ENCODE measurements at regions not wholly inside any gene's neighbourhood (a gene's known extent, or its start where the extent isn't known, plus 50 kb on each side); places are given as distances from the start of the nearest gene placed in this dataset.

DNA sequence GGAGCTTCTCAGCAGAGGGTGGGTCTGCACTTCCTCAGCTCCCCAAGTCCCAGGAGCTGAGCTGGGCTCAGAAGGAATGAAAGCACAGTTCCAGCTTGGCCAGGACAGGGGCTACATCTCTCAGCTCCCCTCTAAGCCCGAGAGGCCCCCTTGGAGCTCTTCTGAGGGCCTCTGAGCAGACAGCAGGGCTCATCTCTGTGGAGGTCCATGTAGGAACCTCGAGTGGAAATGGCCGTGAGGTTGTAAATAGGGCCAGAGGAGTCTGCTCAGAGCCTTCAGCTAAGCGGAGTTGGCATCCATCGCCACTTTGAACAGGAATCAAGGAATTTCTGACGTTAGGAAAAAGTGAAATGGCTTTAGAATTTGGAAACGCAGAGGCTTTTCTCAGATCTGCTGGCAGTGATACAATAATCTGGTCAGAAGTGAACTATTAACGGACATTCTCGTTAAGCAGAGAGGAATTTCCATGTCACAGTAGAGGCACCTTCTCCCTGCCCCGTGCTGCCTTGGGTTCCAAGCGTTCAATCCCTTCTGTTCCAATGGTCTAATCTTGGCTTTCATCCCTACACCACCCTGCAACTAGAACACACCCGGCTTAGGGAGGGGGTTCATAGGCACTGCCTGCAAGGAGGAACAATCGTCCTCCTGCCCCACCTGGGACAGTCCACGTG, 213.9 kb downstream of the NDUFA10 start:
- Histone ChIP-seq H3K4me3 (ENCODE audit: low read length) (no peak overlapping the region), H3K27me3 (ENCODE audit: control insufficient read depth, insufficient read depth, low read length) (no peaks in the 10 kb centered on the region), H3K9me3 (ENCODE audit: control insufficient read depth, insufficient read depth, low read length) (no peaks in the 10 kb centered on the region), H3K36me3 (ENCODE audit: control insufficient read depth, insufficient read depth, low read length) (no peaks in the 10 kb centered on the region), H3K27ac (ENCODE audit: low read length) (no peak overlapping the region), H3K4me1 (ENCODE audit: control insufficient read depth, insufficient read depth, low read length) (no peaks in the 10 kb centered on the region; the same call in 1 of the 2 replicates)
- WGBS (ENCODE audit: insufficient coverage, insufficient read length): no CpG with 5 or more reads among the region's 14 CpGs
- DNase-seq (ENCODE audit: low read depth, low spot score): no peak

DNA sequence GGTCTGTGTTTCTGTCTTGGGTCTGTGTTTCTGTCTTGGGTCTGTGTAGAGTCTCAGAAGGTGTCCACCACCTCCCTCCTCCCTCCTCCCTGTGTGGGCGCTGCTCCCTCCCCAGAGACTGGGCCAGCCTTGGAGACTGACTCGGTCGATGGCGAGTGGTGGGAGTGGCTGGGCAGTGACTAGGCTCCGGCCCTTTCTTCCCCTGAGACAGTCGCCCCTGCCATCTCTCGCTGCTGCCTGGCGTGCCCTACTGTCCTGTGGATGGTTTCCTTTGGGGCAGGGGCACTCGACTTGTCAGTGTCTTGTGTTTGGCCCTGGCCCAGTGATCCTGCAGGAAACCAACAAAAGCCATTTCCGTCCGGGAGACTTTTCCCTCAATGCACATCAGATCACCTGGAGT, 215.8 kb downstream of the NDUFA10 start:
- Histone ChIP-seq H3K9me3 (ENCODE audit: control insufficient read depth, insufficient read depth, low read length) (no peaks in the 10 kb centered on the region), H3K4me3 (ENCODE audit: low read length) (no peak overlapping the region), H3K36me3 (ENCODE audit: control insufficient read depth, insufficient read depth, low read length) (no peaks in the 10 kb centered on the region), H3K27me3 (ENCODE audit: control insufficient read depth, insufficient read depth, low read length) (no peaks in the 10 kb centered on the region), H3K27ac (ENCODE audit: low read length) (no peak overlapping the region), H3K4me1 (ENCODE audit: control insufficient read depth, insufficient read depth, low read length) (no peaks in the 10 kb centered on the region; the same call in 1 of the 2 replicates)
- no CpG with 5 or more reads among the region's 11 CpGs for WGBS (ENCODE audit: insufficient coverage, insufficient read length)
- no peak for DNase-seq (ENCODE audit: low read depth, low spot score)

DNA sequence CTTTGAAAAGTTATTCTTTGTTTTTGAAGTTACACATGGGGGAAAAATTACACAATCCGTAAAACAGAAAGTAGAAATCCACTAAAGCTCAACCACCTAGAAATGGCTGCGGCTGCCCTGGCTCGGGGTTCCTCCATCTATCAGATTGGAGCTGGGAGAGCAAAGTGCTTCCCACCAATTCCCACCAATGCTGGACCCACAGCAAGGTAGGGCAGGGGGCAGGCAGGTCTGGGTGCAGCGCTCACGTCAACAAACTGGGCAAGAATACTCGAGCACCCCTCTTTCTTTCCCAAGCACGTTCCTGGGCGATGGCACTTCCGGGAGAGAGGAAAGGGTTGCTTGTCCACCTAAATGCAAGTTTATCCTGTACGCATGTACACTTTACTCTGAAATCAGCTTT, 217.6 kb downstream of the NDUFA10 start:
- DNase-seq (ENCODE audit: low read depth, low spot score): no peak
- no peaks in the 10 kb centered on the region; the same call in 1 of the 2 replicates for H3K4me1 ChIP-seq (ENCODE audit: control insufficient read depth, insufficient read depth, low read length)
- no peaks in the 10 kb centered on the region for H3K9me3 ChIP-seq (ENCODE audit: control insufficient read depth, insufficient read depth, low read length)
- H3K27ac ChIP-seq (ENCODE audit: low read length): no peak overlapping the region
- no CpG with 5 or more reads among the region's 10 CpGs for WGBS (ENCODE audit: insufficient coverage, insufficient read length)
- H3K36me3 ChIP-seq (ENCODE audit: control insufficient read depth, insufficient read depth, low read length): no peaks in the 10 kb centered on the region
- H3K4me3 ChIP-seq (ENCODE audit: low read length): no peak overlapping the region
- H3K27me3 ChIP-seq (ENCODE audit: control insufficient read depth, insufficient read depth, low read length): no peaks in the 10 kb centered on the region

- Histone ChIP-seq H3K4me1 (ENCODE audit: control insufficient read depth, insufficient read depth, low read length) (no peaks in the 10 kb centered on the region; the same call in 1 of the 2 replicates), H3K9me3 (ENCODE audit: control insufficient read depth, insufficient read depth, low read length) (no peaks in the 10 kb centered on the region), H3K4me3 (ENCODE audit: low read length) (no peak overlapping the region), H3K27me3 (ENCODE audit: control insufficient read depth, insufficient read depth, low read length) (no peaks in the 10 kb centered on the region), H3K27ac (ENCODE audit: low read length) (no peak overlapping the region), H3K36me3 (ENCODE audit: control insufficient read depth, insufficient read depth, low read length) (no peaks in the 10 kb centered on the region)
- WGBS (ENCODE audit: insufficient coverage, insufficient read length): no CpG with 5 or more reads among the region's 19 CpGs
- DNase-seq (ENCODE audit: low read depth, low spot score): no peak
Measured at GRCh38 chr2:239806758-239807434, 218.2 kb downstream of the NDUFA10 start.

GRCh38 chr2:239806276-239806675, 218.9 kb downstream of the NDUFA10 start:
- H3K9me3 ChIP-seq (ENCODE audit: control insufficient read depth, insufficient read depth, low read length): no peaks in the 10 kb centered on the region
- no peaks in the 10 kb centered on the region for H3K27me3 ChIP-seq (ENCODE audit: control insufficient read depth, insufficient read depth, low read length)
- DNase-seq (ENCODE audit: low read depth, low spot score): no peak
- H3K36me3 ChIP-seq (ENCODE audit: control insufficient read depth, insufficient read depth, low read length): no peaks in the 10 kb centered on the region
- WGBS (ENCODE audit: insufficient coverage, insufficient read length): no CpG with 5 or more reads among the region's 7 CpGs
- H3K27ac ChIP-seq (ENCODE audit: low read length): no peak overlapping the region
- H3K4me1 ChIP-seq (ENCODE audit: control insufficient read depth, insufficient read depth, low read length): no peaks in the 10 kb centered on the region; the same call in 1 of the 2 replicates
- no peak overlapping the region for H3K4me3 ChIP-seq (ENCODE audit: low read length)

DNA sequence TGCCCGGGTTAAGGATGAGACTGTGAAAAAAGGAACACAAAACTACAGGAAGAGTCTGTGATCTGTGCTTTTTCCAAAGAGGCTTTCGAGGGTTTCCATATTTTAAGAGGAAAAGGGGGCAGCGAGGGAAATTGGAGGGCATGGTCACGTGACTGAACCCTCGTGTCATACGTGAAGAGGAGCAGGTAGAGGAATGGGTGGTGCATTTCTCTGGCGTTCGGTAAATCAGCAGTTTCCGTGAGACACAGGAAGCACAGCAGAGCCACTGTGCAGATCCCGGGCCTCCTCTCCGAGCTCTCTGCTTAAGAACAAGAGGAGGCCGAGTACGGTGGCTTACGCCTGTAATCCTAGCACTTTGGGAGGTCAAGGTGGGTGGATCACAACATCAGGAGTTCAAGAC, 219.7 kb downstream of the NDUFA10 start:
- Histone ChIP-seq H3K27me3 (ENCODE audit: control insufficient read depth, insufficient read depth, low read length) (no peaks in the 10 kb centered on the region), H3K36me3 (ENCODE audit: control insufficient read depth, insufficient read depth, low read length) (no peaks in the 10 kb centered on the region), H3K27ac (ENCODE audit: low read length) (no peak overlapping the region), H3K9me3 (ENCODE audit: control insufficient read depth, insufficient read depth, low read length) (no peaks in the 10 kb centered on the region), H3K4me3 (ENCODE audit: low read length) (no peak overlapping the region), H3K4me1 (ENCODE audit: control insufficient read depth, insufficient read depth, low read length) (no peaks in the 10 kb centered on the region; the same call in 1 of the 2 replicates)
- no peak for DNase-seq (ENCODE audit: low read depth, low spot score)
- WGBS (ENCODE audit: insufficient coverage, insufficient read length): no CpG with 5 or more reads among the region's 14 CpGs

DNA sequence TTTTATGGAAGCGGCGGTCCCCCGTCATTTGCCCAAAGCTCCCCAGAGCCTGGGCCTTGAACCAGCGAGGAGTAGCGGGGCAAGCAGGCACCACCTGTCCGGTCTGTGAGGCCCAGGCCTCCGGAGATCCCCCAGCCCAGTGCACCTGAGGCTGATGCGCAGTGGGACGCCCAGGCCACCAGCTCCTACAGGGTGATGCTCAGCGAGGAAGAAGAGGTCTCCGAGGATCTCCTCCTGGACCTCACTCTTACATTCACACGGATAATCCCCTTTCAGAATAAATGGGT, 220.2 kb downstream of the NDUFA10 start:
- Histone ChIP-seq H3K27ac (ENCODE audit: low read length) (no peak overlapping the region), H3K4me3 (ENCODE audit: low read length) (no peak overlapping the region), H3K4me1 (ENCODE audit: control insufficient read depth, insufficient read depth, low read length) (no peaks in the 10 kb centered on the region; the same call in 1 of the 2 replicates), H3K27me3 (ENCODE audit: control insufficient read depth, insufficient read depth, low read length) (no peaks in the 10 kb centered on the region), H3K9me3 (ENCODE audit: control insufficient read depth, insufficient read depth, low read length) (no peaks in the 10 kb centered on the region), H3K36me3 (ENCODE audit: control insufficient read depth, insufficient read depth, low read length) (no peaks in the 10 kb centered on the region)
- DNase-seq (ENCODE audit: low read depth, low spot score): no peak
- WGBS (ENCODE audit: insufficient coverage, insufficient read length): no CpG with 5 or more reads among the region's 12 CpGs

DNA sequence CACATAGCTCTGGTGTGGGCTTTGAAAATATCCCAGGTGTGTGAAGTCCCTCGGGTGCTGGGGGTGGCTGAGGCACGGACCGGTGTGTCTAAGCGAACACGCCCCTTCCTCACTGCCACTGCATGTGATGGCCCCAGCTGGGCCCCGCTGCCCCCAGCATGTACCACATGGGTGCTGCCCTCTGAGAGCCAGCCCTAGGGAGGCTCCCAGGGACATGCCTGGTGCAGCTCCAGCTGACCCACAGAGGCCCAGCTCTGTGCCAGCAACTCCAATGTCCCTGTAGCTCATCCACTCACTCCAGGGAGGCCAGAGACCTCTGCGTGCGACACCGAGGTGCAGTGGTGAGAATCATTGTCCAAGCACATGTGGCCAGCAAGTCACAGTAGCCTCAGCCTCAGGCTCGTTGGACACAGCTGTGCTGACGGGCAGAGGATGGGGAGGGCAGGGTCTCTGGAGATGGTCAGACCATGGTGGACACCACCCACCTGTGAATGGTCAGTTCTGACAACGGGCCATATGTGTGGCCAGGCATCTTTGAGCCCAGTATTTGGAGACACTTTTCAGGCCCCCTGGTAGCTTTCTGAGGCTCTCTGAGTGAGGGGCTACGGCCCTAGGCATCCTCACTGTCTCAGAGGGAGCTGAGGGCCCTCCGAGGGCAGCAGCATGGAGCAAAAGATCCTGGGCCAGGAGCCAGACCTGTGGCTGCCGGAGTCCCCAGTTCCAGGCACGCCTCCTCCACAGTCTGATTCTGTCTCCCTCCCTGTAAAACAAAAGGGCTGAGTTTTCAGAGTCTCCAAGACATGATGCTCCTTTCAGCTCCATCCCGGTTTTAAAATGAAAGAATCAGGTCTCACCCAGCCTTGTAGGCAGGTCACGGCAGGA, 220.7 kb downstream of the NDUFA10 start:
- whole genome bisulfite sequencing (ENCODE audit: insufficient coverage, insufficient read length): no CpG with 5 or more reads among the region's 18 CpGs
- DNase-seq (ENCODE audit: low read depth, low spot score): no peak
- no peaks in the 10 kb centered on the region for H3K9me3 ChIP-seq (ENCODE audit: control insufficient read depth, insufficient read depth, low read length)
- H3K27me3 ChIP-seq (ENCODE audit: control insufficient read depth, insufficient read depth, low read length): 0 out of 2 replicates have a peak, but pooled peaks cover 1% of the 10 kb centered on the region
- H3K4me1 ChIP-seq (ENCODE audit: control insufficient read depth, insufficient read depth, low read length): no peaks in the 10 kb centered on the region; the same call in 1 of the 2 replicates
- H3K27ac ChIP-seq (ENCODE audit: low read length): no peak overlapping the region
- no peak overlapping the region for H3K4me3 ChIP-seq (ENCODE audit: low read length)
- H3K36me3 ChIP-seq (ENCODE audit: control insufficient read depth, insufficient read depth, low read length): no peaks in the 10 kb centered on the region

- Histone ChIP-seq H3K36me3 (ENCODE audit: control insufficient read depth, insufficient read depth, low read length) (no peaks in the 10 kb centered on the region), H3K4me3 (ENCODE audit: low read length) (no peak overlapping the region), H3K27ac (ENCODE audit: low read length) (no peak overlapping the region), H3K9me3 (ENCODE audit: control insufficient read depth, insufficient read depth, low read length) (no peaks in the 10 kb centered on the region), H3K4me1 (ENCODE audit: control insufficient read depth, insufficient read depth, low read length) (no peaks in the 10 kb centered on the region), H3K27me3 (ENCODE audit: control insufficient read depth, insufficient read depth, low read length) (0 out of 2 replicates have a peak, but pooled peaks cover 1% of the 10 kb centered on the region)
- WGBS (ENCODE audit: insufficient coverage, insufficient read length): no CpG with 5 or more reads among the region's 13 CpGs
- no peak for DNase-seq (ENCODE audit: low read depth, low spot score)
Measured at GRCh38 chr2:239803766-239804115, 221.4 kb downstream of the NDUFA10 start.

- H3K27me3 ChIP-seq (ENCODE audit: control insufficient read depth, insufficient read depth, low read length): 0 out of 2 replicates have a peak, but pooled peaks cover 1% of the 10 kb centered on the region
- no peaks in the 10 kb centered on the region for H3K9me3 ChIP-seq (ENCODE audit: control insufficient read depth, insufficient read depth, low read length)
- no peak for DNase-seq (ENCODE audit: low read depth, low spot score)
- H3K4me1 ChIP-seq (ENCODE audit: control insufficient read depth, insufficient read depth, low read length): no peaks in the 10 kb centered on the region
- no peaks in the 10 kb centered on the region for H3K36me3 ChIP-seq (ENCODE audit: control insufficient read depth, insufficient read depth, low read length)
- H3K4me3 ChIP-seq (ENCODE audit: low read length): no peak overlapping the region
- WGBS (ENCODE audit: insufficient coverage, insufficient read length): no CpG with 5 or more reads among the region's 21 CpGs
- no peak overlapping the region for H3K27ac ChIP-seq (ENCODE audit: low read length)
Measured at GRCh38 chr2:239803102-239803765, 221.9 kb downstream of the NDUFA10 start.
